BJ (cell line): ENCODE measurements at regions not wholly inside any gene's neighbourhood (a gene's known extent, or its start where the extent isn't known, plus 50 kb on each side); places are given as distances from the start of the nearest gene placed in this dataset.

Source experiments
- CTCF ChIA-PET: fragments of 350-600 bp; formaldehyde crosslinking; extraction: SDS; loops from one replicate; lab custom pipeline; 2021; ENCODE audit warnings: antibody characterized with exemption, inconsistent platforms; lab: Yijun Ruan, JAX
- POLR2A ChIA-PET: fragments of 300-600 bp; sonication (Branson Sonifier 250); formaldehyde crosslinking; extraction: SDS; loops from one replicate; lab custom pipeline; 2021; ENCODE audit warnings: antibody characterized with exemption; lab: Charles Lee
- DNase-seq: peaks from one replicate; pipeline ENCODE4 v3.0.0-alpha.2; 2011; ENCODE audit warnings: low read depth
- H3K27me3 ChIP-seq: 2 replicates; pipeline ENCODE4 v1.6.0; 2011; ENCODE audit warnings: low read length; ENCODE audit not compliant: control insufficient read depth, insufficient read depth
- H3K36me3 ChIP-seq: 2 replicates; pipeline ENCODE4 v1.5.1; 2011; ENCODE audit warnings: low read length; ENCODE audit not compliant: control insufficient read depth, insufficient read depth
- H3K4me3 ChIP-seq: 2 replicates; pipeline ENCODE4 v1.5.1; 2011; ENCODE audit warnings: low read depth, mild to moderate bottlenecking, control low read depth, low read length
- CTCF ChIP-seq: IDR thresholded peaks from 2 replicates; pipeline ENCODE4 v1.5.1; 2011; ENCODE audit warnings: low read depth, mild to moderate bottlenecking, control low read depth, inconsistent platforms, low read length, moderate library complexity; ENCODE audit not compliant: insufficient read depth

GRCh38 chr7:97372882-97373281 lies 255.4 kb downstream of the SDHAF3 start:
- H3K27me3 ChIP-seq, result no peaks in the 10 kb centered on the region
- no peak for TF ChIP-seq CTCF
- POLR2A ChIA-PET, result no interaction called here
- H3K4me3 ChIP-seq, result no peak overlapping the region
- no peak for DNase-seq
- CTCF ChIA-PET, result no interaction called here
- no peaks in the 10 kb centered on the region for H3K36me3 ChIP-seq

DNA sequence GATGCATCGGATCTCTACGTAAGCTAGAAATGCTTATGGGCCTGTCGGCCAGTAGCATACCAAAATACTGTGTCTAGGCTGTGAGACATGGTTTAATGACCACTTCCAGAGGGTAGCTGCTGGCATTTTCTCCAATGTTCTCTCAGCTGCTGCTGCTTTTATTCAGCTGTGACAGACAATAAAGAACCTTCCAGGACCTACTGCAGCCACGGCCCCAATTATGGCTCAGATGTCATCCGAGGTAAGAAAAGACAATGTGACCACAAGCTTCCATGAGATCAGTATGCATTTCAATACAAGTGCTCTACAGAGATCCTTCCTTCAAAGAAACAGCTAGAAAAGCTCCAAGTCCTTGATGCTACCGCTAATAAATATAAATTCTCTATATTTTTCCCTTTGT lies 256.2 kb downstream of the SDHAF3 start:
- no peak for DNase-seq
- POLR2A ChIA-PET, result no interaction called here
- no peak for TF ChIP-seq CTCF
- no peaks in the 10 kb centered on the region for H3K36me3 ChIP-seq
- CTCF ChIA-PET, result no interaction called here
- H3K4me3 ChIP-seq, result no peak overlapping the region
- no peaks in the 10 kb centered on the region for H3K27me3 ChIP-seq

DNA sequence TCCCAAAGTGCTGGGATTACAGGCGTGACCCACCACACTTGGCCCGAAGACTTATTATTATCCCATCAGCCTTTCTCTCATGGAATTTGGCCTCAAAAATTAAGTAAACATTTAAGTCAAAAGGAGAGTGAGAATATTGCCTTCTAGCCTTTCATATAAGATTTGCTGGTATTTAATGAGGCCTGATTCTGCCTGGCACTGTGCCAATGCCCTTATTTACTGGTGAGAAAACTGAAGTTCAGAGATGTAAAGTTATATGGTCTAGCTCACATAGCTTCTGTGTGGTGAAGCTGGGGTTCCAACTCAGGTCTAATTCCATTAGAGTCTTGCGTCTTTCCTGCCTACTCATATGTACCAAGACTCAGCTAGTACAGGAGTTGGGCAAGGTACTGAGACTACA lies 260.2 kb downstream of the SDHAF3 start:
- DNase-seq, result no peak
- no peaks in the 10 kb centered on the region for H3K27me3 ChIP-seq
- CTCF ChIA-PET, result no interaction called here
- H3K4me3 ChIP-seq, result no peak overlapping the region
- no peaks in the 10 kb centered on the region for H3K36me3 ChIP-seq
- TF ChIP-seq CTCF, result no peak
- POLR2A ChIA-PET, result no interaction called here

DNA sequence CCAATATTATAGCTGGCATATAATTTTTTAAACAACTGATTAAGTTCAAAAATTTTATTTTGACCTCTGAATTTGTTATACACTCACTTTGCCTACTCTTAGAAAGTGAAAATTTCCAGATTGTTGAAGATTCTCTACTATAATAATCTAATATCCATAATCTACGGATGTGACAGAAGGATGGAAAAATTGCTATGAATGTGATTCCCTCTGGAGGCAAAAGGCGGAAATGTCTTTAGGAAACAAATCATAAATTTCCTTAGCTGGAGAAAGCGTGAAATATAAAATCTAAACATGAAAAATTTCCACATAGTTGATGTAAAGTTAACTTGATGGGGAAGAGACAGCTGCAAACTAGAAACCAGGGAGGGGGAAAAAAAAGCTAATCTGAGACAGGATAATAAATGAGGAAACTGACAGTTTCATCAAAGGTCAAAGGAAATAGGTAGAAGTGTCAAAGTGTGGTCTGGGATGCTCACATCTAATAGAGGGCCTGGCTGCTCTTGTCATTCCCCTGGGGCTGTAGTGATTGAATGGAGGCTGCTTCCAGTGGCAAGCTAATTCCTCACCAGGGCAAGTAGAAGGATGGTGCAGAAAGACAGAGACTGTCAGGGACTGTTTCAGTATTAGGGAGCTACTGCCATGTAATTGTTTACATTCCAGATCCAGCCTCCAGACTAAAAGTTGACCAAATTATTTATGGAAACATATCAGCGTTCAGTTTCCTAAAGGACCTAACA lies 264.5 kb downstream of the SDHAF3 start:
- TF ChIP-seq CTCF, result no peak
- Histone ChIP-seq H3K36me3 (no peaks in the 10 kb centered on the region), H3K27me3 (no peaks in the 10 kb centered on the region), H3K4me3 (no peak overlapping the region)
- ChIA-PET CTCF (no interaction called here), POLR2A (no interaction called here)
- DNase-seq, result no peak

GRCh38 chr7:97390052-97390451 lies 272.6 kb downstream of the SDHAF3 start:
- H3K36me3 ChIP-seq, result no peaks in the 10 kb centered on the region
- no peak overlapping the region for H3K4me3 ChIP-seq
- no peaks in the 10 kb centered on the region for H3K27me3 ChIP-seq
- ChIA-PET POLR2A (no interaction called here), CTCF (no interaction called here)
- DNase-seq, result no peak
- no peak for TF ChIP-seq CTCF
